HUDEP-2 (cell line): ENCODE measurements at regions not wholly inside any gene's neighbourhood (a gene's known extent, or its start where the extent isn't known, plus 50 kb on each side); places are given as distances from the start of the nearest gene placed in this dataset.

Source experiments
- DNase-seq, 76 experiments: peaks; one replicate each; lab custom pipeline; 2025; ENCODE audit not compliant: unreplicated experiment in 76 of 76; lab: John Stamatoyannopoulos, UW

DNA sequence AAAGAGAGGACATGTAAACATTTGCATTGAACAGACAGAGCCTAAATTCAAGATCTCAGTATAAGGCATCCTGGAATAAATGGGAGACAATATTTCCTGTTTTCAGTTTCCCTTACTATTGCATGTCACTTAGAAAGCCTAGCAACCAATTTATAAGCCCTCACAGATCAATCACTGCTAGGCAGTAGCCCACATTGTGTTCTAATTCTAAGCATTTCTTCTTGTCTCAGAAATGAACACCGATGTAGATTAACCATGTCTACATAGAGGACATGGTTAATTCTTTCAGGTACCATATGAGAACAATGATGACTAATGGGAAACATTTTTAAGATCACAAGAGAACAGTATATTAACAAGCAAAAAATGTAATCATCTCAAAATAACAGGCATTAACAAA is 79.6 kb upstream of the HMHB1 start:
- no peak for DNase-seq

DNA sequence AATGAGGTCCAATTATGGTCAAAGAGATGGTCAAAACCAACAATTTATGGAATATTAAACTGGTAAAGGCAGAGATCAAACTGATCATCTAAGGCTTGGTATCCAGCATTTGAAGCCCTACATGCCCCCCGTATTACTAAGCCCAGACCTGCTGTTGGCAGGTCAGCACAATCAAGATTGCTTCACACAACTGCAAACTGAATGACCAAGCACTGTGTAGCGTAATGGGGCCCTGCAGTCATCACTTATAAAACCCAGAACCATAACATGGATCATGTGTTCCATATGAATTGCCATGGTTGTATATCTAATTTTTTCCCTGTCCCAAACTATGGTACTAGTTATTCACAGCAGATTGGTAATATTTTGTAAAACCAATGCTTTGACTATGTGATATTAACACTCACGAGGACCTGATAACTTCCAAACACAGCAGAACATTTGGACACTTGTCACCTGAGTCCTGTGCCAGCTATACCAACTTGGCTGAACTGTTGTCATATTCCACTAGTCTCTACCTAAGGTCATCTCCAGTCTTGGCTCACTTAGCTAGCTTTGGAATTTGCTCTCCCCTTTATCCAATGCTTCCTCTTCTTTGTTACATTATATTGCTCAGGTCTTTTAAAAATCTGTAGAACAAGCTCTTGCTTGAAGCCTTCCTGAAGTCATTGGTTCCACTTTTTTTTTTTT is 81.7 kb upstream of the HMHB1 start:
- no peak for DNase-seq

DNA sequence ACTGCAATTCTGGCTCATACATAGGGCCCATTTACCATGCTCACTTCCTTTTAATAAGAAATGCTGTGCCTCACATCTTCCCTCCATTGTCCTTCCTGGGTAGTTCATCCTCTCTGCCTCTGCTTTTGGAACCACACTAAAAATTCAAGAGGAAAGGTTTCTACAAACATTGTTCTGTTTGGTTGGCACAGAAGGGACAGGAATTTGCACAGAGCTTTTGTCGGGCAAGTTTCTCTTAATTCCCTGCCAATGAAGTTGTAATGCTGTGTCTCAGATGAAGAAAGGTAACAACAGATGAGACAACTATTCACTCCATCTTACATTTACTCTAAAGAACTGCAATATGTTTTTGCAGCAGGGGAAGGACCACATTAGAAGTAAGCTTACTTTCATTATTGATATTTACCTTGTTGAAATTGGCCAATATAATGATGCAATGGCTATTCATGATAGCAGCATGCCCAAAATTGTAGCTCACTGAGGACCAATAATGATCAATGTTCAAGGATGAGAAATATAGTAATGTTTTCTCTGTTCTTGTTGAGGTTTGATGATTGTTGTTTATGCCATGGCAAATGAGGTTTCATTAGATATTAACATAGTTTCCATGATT is 82.5 kb upstream of the HMHB1 start:
- DNase-seq: no peak

DNA sequence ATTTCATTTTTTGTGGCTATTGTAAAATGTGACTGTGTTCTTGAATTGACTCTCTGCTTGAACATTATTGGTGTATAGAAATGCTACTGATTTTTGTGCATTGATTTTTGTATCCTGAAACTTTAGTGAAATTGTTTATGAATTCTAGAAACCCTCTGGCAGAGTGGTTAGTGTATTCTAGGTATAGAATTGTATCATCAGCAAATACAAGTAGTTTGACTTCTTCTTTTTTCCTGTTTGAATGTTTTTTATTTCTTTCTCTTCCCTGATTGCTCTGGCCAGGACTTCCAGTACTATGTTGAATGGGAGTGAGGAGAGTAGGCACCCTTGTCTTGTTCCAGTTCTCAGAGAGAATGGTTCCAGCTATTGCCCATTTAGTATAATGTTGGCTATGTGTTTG is 88.8 kb upstream of the HMHB1 start:
- no peak for DNase-seq

DNA sequence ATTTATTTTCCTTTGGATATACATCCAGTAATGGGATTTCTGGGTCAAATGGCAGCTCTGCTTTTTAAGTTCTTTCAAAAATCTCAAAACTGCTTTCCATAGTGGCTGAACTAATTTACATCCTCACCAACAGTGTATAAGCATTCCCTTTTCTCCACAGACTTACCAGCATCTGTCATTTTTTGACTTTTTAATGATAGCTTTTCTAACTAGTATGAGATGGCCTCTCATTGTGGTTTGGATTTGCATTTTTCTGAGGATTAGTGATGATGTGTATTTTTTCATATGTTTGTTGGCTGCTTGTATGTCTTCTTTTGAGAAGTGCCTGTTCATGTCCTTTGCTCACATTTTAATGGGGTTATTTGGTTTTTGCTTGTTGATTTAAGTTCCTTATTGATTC is 90.0 kb upstream of the HMHB1 start:
- no peak for DNase-seq

DNA sequence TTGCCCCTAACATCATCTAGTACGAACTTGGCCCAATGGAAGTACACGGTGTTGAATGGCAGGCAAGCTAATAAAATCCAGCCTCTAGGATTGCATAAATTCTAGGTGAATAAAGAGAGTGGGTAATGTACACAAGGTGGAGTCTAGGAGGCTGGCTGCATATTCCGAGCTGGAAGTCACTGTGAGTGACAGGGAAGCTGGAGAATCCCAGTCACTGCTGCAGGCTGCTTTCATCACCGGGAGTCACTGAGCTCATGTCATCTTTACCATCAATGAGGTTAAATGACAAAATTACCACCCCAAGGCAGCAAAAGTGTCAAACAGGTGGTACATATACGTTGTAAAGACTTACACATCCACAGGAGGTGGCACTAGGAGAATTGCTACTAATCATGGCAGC is 91.3 kb upstream of the HMHB1 start:
- DNase-seq: no peak

DNA sequence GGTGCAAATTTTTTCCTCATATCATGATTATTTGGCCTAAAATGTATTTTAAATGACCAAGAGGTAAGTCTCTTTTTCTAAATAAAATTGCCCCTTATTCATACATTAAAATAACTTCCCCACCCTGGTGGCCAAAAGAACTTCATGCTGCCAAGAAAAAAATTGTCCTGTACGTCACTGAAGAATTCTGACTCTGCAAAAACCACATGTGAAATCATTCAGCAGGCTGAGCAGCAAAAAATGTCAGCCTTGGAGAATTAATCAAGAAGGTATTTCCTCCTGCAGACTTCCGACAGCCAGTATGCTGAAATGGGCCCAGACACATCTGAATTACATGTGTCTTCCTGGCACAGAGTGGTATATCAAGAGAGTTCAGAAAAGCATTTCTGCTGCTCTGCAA is 94.6 kb upstream of the HMHB1 start:
- no peak for DNase-seq

DNA sequence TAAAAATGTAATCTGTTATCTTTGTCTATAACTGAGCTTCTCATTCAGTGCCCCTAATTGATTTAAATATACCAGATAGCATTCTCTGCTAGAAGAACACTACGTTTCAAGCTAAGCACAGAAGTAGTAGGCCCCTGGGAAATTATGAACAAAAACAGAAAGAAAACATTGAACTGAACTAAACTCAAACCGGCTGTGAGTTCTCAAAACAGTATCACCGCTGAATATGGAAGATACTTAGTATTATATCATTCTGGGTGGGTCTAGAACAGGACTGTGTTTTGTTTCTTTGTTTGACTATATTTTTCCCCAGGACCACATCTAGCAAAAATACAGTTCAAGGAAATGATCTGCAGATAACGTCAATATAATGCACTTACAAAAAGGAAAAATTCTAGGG is 95.1 kb upstream of the HMHB1 start:
- no peak for DNase-seq

DNA sequence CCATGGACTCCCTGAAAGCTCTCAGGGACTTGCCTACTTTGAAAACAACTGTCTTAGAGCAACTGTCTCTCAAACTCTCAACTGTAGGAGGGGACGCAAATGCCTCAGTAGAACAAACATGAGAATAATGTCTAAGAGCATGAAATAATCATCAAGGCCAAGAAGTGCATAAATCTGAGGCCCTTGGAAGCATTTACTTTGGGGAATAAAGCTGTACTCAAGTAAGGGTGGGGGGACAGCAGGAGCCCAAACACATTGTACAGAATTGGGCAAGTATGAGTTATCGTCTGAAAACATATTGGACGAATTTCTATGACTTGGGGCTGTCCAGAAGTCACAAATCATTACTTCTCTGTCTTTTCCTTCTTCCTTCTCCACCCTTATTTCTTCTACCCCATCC is 96.3 kb upstream of the HMHB1 start:
- DNase-seq: no peak

DNA sequence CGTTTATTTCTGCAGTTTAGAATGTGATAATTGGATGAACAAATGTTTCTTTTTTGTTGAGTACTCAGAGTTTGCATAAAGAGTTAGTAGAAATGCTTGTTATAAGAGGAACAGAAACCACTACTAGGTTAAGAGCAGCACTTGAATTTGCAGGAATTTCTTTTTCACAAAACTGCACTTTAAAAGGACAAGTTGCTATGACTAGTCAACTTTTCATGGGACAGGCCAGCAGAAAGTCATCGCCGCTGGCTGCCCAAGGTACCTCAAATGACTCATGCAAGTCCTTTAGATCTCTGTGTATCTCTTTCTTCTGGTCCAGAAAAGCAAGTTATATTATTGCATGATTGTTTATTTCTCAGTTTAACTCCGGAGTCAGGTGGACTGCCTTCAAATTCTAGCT is 97.3 kb upstream of the HMHB1 start:
- DNase-seq: no peak

DNA sequence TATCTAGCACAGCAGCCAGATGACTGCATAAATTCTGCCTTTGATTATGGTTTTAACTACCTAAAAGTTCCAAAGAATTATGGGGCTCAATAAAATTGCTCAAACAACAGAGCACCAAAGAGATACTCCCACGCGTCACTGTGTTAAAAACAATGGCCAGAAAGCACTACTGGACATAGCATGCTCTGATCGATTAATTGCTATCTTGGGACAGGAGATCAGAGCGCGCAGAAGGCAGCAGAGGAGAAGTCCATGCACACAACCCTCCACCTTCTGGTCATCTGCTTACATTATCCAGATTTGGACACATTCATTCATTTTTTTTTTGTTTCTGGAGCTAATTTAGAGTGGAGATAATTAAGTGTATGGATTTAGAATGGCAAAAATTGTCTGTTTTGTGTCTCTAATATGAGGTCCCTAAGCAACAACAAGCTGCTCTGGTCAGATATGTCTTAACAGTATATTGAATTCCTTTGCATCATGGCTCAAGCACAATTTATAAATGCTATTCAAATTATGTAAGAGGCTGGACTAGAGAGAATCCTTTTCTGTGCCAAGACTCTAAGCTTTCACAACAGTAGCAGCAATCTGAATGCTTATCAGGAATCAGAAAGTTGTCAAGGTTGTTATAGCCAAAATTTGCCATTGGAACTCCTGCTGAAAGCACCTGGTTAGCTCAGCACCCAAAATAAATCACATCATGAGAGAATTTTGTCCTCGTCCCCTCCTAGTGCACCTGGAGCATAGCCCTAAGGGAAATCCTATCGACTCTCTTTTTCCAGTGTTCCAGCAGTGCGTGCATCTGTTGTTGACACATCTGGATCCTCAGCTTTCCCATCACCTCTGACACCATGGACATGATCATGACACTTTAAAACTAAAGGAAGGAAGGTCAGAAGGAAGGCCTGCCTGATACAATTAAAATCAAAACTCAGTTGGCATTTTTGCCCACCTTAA is 98.6 kb upstream of the HMHB1 start:
- DNase-seq: no peak

DNA sequence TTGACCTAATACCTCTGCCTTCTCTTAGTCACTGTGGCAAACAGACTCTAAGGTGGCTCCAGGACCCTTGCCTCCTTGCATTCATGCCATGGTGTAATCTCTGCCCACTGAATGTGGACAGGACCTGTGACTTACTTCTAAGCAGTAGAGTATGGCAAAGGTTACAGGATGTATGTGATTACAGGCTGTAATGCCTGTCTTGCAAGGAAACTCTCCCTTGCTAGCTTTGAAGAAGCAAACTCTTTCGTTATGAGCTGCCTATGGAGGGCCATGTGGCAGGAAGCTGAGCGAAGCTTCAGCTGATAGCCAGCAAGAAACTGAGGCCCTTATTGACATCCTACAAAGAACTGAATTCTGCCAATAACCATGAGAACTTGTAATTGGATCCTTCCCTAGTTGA is 103.3 kb upstream of the HMHB1 start:
- no peak for DNase-seq

DNA sequence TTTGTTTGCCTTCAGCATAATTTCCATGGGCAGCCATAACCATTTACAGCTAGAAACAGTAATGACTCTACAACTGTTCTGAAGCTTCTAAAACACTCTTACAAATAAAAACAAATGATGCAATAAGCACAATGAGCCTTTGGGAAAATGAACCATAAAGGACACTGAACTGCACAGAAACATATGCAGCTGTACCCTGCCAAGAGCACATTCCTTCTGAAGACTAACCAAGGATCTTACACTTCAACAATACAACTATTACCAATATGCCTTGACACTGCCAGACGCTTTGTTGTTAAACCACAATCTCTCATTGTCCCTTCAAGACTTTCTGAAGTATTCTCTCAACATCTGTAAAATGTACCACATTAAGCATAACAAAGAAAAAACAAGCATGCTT is 104.2 kb upstream of the HMHB1 start:
- no peak for DNase-seq

DNA sequence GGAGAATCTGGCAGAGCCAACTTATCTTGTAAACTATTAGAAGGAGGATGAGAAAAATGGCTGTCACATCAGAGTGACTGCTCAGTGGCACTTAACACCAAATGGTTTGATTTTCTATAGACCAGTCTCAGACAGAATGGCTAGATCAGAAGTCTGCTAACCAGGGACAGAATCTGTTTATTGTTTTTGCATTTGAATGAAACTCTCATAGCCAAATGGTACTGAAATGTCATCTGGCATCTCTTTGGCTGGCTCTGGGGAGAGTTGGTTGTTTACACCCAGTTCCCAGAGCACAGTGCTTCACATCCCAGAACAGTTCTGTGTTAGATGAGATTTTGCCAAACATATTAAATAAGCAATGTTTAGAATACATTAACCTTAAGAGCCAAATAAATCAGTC is 106.6 kb upstream of the HMHB1 start:
- no peak for DNase-seq

DNA sequence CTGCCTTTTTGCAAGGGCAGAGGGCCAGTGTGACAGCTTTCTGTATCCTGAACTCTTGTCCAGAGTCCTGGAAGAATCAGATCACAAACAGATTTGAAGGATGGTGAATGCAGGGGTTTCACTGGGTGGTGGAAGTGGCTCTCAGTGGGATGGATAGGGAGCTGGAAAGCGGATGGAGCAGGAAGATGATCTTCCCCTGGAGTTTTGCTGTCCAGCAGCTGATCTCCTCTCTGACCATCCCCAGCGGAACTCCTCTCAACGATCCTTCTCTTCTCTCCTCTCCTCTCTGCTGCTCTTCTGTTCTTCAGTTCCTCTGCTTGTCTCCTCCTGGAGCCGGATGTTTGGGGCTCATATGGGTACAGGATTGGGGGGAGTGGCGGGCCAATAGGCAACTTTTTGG is 108.3 kb upstream of the HMHB1 start:
- DNase-seq: no peak

DNA sequence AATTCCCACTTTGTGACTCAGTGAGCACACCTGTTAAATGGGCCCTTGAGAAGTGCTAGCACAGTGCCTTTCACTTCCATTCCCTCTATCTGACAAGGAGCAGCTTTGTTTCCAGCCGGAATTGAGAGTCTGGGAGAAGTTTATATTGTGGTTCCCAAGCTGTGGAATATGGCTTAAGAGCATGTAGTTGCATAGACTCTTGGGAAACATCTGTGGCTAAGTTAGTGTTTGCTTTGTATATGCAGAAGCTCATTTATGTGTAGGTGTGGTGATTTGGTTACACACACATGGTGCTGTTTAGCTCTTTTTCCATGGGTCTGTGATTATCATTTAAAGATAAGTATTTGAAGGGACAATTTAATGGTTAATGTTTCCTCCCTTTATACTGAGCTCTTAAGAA is 110.5 kb upstream of the HMHB1 start:
- no peak for DNase-seq

DNA sequence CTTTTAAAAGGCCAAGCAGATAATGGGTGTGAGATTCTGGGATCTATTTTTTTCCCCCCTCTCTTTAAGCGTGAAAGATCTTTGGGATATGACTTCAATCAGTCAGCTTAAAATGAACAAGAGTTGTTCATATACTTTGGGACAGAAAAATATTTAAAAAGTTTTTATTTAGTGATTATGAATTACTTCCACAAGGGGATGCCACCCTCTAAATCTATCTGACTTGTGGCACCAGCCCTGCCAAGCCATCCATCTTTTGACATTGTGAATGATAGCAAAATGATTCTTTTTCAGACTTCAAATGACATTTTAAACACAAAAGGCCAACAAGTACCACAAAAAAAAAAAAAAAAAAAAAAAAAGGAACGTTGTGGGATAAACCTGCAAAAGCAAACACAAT is 111.0 kb upstream of the HMHB1 start:
- no peak for DNase-seq

DNA sequence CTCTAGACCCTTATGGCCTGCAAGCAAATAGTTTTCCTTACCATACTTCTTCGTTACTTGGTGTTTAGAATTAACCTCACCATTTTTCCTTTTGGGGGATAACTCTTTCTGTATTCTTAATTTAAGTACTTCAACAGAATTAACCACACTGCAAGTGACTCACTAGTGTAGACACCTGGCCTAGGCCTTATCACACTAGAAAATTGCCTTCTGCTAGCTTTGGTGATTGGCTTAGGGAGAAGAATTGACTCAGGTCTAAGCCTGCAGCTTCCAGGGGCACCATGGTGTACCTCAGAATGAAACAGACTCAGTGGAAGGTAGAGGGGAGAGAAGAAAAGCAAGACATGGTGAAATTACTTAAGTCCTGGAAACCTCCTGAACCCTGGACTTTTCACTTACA is 112.8 kb upstream of the HMHB1 start:
- peak in 1 of 76 experiments; percentile 5 for DNase-seq

DNA sequence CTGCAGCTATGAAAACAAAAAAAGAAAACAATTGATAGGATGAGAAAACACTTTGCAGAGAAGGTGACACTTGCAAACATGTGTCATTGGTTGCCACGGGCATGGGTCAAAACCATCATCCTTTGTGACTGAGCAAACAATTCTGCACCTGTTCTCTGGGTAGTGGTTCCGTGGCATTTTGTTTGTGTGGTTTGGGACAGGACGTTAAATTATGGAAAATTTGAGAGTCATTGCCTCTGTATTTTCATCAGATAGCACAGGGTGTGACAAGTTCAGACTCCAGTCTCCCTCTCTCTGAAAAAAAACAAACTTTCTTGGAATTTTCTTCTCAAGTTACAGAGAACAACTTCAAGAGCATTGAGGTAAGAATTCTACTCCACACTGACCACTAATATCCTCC is 113.4 kb upstream of the HMHB1 start:
- DNase-seq: no peak

DNA sequence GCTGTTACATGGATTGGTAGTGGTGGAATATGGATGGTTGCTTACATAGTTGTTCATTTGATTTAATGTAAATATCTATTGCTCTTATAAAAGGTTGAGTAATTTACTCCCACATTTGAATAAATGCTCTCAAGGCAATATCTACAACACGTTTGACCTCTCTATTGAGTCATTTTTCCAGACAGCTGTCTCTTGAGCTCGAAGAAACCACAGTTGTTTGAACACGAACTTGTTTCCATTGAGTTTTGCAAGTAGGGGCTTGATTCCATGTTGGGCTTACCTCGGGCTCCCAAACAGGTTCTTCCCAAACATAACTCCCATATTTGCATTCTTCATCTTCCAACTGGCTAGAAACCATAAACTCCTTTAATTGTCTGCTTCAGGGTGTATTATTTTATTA is 115.0 kb upstream of the HMHB1 start:
- no peak for DNase-seq

DNA sequence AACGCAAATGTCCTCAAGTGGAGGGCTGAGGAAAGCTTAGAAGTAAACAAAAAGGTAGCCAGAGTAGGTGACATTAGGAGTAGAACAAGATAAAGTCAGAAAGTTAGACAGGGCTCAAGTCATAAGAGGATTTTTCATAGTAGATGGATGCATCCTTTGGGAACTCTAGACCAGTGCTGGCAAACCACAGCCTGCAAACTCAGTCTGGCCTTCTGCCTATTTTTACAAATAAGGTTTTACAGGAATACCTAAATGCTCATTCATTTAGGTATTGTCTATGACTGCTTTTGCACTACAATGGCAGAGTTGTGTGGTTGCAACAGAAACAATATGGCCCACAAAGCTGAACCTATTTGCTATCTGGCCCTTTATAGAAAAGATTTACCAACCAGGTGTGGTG is 116.0 kb upstream of the HMHB1 start:
- DNase-seq: no peak
